HG02973 (cell line): ENCODE measurements at regions not wholly inside any gene's neighbourhood (a gene's known extent, or its start where the extent isn't known, plus 50 kb on each side); places are given as distances from the start of the nearest gene placed in this dataset.

Experiments
- ATAC-seq: cut with Tn5 transposase; IDR thresholded peaks from one replicate; pipeline ENCODE4 v1.9.1; 2021; ENCODE audit warnings: moderate library complexity; ENCODE audit not compliant: unreplicated experiment

DNA sequence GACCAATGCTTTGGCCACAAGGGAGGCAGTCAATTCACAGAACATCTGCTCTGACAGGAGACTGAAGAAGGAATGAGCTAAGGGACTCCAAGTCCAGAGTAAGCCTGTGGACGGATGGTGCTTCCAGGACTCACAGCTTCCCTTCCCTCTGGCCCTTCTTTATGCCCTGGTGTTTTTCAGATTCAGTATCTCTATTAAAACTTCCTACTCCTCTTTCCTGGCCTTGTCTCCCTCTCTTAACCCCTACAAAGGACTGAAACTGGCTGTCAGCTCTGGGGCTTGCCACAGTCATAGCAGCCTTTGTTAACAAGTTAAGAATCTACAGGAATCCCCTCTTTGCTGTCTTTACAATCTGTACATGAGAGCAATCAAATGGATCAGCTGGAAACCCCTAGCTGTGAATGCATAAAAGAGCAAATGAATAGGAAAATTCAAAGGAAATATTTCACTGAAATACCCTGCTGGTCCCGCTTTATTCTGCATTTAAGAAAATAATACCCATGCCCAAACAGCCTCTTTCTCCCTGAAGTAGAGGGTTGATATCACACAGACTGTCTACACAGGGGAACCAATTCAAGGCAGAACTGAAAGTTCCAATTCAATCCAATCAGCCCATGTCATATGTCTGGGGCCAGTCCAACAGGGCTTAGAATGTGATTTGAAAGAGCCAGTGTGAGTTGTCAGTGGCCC, 192.3 kb downstream of the MZT1 start:
- ATAC-seq: no peak

DNA sequence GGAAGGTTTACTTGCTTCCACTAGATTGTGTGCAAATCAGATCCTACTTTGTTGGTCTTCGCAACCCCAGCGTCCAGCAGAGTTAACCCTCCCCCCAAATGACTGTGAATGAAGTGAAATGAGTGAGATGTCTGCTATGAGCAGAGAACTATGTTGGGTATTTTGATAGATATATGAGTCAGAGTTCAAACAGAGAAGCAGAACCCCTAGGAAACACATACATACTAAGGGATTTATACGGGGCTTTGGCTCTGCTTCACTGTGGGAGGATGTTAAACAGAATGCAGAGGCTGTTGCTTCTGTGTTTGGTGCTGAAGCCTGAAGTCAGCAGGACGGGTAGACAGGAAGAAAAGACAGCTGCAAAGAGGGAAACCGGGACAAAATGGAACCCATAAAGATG, 197.0 kb downstream of the MZT1 start:
- no peak for ATAC-seq

DNA sequence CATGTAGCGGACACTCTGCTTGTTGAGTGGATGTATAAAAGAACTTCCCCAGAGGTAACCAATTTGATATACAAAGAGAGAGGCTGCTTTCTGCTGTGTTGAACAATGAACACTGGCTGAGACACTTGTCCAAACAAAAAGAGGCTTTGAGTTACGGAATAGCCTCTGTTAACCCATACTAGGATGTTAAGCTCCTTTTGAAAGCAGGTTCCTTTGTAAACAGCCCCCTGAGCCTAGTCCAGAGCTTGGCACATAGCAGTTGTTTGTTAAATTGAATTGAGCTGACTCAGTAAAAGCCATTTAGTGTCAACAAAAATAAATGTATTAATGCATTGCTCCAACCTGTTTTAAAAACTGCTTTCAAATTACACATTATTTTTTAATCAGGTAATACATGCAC, 200.1 kb downstream of the MZT1 start:
- no peak for ATAC-seq

DNA sequence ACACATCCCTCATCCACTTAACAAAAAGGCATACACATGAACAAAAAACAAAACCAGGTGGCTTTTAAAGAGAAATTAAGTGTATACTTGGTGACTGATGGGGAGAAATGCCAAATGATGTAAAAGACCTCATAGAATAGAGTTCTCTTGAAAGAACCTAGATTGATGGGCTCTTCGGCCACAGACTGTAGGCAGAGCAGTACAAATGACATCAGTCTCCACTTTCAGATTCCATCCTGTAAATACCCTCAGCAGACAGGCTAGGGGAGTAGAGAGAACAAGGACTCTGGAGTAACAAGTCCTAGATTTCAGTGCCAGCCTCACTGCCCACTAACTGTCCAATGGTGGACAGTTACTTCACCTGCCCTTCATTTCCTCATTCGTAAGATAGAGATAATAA, 203.8 kb downstream of the MZT1 start:
- ATAC-seq: no peak

DNA sequence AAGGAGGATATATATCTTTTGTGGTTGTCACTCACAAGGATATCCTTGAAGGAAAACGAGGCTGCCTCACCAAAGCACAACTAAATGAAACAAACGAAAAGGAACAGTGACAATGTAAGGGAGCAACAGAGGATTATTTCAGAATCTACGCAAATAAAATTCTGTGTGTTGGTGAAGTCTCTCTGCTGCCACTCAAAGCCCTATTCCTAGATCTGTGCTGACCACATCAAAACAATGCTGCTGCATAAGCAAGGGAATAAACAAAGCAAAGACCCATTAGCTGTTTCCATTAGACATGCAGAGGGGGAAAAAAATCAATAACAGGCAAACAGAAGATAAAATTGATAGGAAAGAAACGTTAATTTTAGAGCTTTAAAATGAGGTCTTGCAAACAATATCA, 204.4 kb downstream of the MZT1 start:
- ATAC-seq: no peak

DNA sequence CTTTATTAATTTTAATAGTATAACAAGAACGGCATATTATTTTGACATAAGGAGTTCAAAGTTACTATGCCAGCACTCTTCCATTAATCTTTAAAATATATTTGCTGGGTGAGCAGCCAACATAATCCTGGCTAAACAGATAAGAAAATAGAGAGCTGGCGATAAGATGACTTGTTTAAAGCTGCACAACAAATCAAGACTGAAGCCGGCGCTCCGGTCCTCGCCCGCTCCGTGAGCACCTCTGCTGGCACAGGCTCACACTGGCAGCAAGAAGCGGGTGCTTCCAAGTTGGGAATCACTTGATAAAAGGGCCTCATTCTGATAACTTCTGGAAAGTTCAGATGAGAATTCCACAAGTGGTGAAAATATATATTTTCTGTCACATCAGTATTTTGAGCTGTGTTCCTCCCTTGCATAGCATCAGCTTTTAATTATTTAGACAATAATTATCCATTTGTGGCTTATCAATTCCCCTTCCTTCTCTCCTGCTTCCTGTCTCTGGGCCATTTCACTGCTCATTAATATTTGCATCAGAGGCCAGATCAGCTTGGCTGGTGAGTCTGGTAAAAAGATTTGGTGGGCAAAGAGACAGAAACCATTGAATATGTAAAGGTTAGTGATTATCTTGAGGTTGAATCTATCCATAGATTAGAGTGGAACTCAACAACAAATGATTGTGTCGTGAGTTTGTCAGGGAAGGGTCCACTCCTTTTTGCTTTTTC, 205.3 kb downstream of the MZT1 start:
- ATAC-seq: no peak

DNA sequence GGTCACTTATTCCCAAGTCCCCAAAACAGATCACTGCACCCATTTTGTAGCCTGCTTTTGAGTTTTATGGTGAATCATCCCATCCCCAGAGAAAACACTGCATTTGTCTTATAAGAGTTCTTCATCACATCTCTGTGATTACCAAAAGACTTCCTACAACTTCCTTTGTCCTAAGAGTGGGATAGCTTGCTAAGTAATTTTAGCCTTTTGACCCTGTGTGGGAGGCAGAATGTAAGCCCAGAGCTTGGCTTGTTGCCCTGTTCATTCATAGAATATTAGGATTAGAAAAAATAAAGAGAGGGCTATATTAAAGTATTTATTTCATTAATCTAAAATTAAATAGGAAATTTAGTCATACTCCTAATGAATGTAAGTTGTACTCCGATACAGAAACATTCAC, 213.3 kb downstream of the MZT1 start:
- ATAC-seq: no peak

DNA sequence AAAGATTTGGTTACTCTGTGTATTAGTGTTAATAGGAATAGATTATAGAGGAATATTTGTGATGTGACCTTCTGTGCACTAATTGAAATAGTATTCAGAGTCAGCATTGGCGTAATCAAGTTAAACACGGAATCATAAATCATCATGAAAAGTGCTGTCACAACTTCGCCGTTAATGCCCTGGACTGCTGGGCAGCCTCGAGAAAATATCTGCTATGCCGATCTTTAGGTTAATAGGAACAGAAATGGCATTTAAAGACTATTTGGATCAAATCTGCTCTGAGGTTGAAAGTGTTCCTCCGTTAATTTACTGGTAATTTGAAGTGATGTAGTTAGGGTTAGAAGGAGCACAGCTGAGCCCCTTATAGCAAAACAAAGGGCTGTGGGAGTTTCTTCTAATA, 219.0 kb downstream of the MZT1 start:
- ATAC-seq: no peak

DNA sequence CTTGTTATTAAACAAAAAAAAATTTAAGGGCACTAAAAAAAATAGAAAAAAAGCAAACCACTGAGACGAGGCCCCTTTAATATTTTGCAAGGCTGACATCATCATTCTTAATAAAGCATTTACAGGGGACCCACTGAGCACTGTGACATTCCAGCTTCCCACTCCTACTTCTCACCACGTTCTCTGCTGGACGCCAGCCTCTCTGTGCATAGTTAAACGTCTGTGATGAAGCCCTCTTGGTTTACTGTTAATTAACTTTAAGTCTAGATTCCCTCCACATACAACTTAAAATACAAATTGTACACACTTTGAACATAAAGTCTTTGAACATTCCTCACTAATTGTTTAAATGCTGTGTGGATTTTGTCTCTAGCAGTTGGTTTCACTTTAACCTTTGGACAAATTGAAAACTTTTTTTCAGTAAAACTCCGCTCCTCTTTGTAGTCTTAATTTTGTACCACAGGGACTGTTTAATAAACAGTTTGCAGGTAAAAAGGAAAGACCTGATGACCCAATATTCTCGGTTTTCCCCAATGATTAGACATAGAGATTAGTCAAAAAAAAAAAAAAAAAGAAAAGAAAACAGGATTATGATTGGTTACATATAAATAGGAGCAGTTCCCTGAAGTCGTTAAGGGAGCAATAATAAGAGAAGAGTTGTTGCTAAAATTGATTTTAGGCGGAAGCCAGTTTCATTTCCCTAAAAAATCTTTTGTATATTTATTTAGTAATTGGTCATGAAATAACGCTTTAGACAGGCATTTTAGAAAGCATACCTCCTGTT, 219.8 kb downstream of the MZT1 start:
- no peak for ATAC-seq

DNA sequence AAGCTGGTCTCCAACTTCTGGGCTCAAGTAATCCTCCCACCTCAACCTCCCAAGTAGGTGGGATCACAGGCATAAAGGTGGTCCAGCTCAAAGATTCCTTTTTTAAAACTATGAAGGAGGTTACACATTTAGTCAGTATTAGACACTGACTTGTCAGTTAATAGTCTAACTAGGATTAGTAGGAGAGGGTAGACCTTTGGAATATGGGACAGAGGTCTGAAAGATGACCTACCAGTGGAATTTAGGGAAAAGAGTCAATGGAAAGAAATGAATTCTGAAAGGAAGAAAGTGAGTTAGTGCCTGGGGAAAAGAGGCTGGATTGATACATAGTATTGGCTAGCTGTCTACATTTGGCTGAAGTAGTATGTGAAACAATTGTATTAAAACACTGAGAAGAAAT, 220.7 kb downstream of the MZT1 start:
- no peak for ATAC-seq

DNA sequence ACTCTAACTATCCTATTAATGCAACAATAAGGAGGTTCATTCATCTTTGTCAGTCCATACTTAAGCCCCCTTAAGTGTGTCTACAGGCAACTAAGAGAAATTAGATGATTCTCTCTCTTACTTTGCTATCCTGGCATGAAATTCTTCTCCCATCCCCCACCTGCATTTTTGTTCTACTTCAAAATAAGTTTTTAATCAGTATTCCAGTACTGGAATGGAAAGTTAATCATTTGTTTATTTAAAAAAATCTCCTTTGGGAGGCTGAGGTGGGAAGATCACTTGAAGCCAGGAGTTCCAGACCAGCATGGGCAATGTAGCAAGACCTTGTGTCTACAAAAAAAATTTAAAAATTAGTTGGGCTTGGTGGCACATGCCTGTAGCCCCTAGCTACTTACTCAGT, 222.1 kb downstream of the MZT1 start:
- no peak for ATAC-seq

DNA sequence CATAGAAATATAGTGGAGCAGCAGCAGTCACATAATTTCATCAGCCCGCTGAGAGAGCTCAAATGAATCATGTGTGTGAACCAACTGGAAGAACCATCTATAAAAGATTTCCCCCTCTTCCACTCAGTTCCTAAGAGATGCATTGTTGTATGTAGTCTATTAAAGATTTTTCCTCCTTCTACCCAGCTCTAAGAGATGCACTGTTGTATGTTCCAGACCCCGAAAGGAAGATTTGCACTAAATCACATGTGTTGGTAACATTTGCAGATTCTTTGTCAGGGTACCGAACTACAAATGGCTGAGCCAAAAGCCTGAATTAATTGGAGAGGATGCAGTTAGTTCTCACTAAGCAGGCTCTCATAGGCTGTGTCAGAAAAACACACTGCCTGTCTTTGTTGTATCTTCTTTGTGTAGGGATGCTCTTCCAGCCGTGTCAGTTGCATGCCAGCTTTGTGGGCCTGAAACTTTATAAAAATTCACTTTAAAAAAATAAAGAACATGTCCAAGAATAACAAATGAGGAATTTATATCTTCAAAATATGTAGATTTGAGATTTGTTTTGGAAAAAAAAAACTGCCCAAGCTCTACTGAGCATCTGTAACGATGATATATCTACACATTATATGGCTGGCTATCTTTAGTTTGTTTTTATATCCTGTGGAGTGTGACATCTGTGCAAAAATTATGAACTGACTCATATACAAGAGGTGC, 223.1 kb downstream of the MZT1 start:
- ATAC-seq: no peak

DNA sequence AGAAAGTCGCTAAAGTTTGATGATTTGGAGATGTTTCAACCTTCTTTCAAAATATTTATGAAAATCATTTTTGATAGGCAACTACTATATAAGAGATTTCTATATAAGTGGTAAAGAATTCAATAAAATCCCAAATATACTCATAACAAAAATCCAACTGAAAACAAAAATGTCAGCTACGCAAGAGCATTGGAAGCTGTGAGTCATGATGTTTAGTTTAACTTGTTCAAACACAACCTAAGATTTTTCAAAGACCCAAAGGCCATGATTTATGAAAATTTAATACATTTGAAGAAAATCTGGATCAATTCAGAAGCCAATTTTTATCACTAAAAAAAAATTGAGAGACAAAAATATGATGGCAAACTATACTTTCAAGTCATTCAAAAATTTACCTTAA, 226.6 kb downstream of the MZT1 start:
- no peak for ATAC-seq

DNA sequence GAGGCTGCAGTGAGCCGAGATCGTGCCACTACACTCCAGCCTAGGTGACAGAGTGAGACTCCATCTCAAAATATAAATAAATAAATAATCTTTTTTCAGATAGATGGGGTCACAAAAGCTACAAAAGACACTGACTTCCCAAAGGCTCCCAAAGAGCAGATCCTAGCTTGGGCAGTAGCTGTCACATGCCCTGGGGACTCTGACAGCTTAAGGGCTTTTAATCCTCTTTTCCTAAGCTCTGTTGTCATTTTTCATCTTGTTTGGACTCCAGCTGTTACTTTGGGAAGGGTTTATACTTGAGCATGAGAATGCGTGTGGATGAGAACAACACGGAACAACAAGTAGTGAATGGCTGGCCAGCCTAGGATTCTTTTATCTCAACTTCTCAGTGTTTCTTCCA, 231.7 kb downstream of the MZT1 start:
- no peak for ATAC-seq

DNA sequence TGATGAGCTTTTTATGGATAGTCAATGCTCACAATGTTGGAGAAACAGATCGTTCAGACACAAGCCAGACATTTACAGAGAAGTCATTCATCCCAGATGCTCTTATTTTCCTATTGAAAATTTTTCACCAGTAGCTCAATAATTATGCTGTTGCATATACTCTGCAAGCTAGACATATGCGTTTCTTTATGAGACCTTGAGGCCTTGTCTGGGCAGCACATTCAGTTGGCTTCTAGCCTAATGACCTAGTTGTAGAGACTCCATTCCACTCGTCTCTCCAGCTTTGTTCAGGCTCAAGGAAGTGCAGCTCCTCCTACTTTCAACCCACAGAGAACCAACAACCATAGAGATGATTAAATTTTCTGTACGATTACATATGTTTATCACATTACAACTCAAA, 237.7 kb downstream of the MZT1 start:
- ATAC-seq: no peak

DNA sequence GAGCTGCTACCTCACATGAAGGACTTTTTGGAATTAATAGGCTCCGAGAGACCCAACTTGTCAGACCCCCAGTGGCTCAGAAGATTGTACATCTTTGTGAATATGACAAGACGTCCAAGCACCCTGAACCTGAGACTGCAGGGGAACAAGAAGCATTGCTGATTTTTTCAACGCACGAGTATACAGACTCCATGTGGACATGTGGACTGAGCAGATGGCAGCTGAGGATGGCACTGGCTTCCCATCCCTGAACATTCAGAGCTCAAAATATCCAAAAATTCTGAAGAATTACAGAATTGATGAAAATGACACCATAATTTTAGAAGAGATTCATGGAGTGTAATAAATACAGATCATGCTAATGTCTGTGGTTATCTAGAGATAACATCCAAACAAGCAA, 254.1 kb downstream of the MZT1 start:
- ATAC-seq: no peak

DNA sequence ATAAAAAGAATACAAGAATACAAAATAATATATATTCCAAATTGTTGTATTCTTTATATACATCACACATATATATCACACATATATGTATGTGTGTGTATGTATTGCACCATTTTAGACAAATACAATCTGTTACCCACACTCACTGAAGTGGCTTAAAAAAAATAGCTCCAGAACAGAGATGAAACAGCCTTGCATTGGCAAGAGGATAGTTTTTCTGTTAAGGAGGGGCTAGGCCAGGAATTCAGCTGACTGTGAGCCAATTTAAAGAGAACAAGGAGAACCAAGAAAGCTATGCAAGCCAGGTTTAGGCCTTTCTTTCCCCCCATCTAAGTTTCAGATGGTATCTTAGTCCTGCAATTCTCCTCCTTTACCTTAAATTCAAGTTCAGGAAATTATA, 257.5 kb downstream of the MZT1 start:
- ATAC-seq: no peak

DNA sequence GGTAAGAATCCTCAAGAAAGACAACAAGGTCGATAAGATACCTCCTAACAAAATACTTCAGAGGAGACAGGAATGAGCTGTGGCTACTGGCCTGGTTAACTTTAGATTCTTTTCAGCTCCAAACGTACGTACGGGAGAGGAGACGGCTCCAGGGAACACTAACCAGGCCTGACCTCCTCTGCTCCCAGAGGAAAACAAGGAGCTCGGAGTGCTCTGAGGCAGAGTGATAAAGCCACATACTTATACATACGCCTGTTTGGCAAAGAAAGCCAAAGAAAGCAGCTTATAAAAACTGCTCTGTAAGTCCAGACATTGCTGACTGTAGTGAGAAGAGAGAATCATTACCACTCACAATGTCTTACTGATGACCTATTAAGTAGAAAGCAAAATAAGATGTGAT, 263.9 kb downstream of the MZT1 start:
- ATAC-seq: no peak

DNA sequence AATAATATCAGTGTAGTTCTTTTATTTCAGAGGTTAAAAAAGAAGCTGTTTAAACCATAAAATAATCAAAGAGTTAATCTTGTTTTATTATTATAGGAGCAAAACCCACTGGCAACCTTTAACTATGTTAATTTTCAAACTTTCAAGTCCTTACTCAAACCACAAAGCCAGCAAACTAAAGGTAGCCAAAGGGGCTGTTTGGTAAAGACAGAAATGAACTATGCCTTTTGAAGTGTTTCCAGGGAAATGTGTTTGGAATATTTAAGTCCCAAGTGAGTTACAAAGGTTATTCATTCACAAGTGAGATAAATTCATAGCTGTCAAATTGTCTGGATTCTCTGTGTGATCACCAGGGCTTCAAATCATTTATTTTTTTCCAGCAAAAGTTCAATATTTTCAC, 264.7 kb downstream of the MZT1 start:
- no peak for ATAC-seq

DNA sequence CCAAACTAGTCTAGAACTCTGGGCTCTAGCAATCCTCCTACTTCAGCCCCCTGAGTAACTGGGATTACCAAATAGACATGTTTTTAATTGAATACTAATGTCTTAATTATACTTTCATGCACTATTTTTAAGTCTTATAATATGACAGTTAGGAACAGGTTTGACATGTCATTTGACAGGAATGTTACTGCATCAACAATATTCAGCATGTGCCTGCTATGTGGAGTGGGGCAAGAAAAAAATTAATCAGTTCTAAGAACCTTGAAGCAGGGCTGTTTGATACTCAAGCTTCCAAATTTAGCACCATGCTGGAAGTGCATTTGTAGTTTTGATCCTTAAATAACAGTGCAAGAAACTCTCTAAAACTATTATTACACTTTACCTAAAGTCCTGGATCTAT, 265.3 kb downstream of the MZT1 start:
- ATAC-seq: no peak

DNA sequence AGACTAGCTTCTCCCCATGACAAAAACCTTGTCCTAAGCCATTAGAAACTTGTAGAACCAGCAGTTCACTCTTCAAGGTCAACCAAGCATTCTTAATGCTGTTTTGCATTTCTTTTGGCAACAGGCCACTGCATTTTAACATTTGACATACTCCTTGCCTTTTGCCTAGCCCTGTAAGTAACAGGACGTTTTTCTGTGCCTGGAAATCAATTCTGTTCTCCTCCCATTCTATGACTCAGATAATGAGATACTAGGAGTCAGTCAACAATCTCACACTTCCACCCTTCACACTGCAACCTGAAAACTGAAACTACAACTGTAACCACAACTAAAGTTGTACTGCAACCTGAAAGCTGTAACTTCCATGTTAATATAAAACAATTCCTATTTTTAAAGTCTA, 268.7 kb downstream of the MZT1 start:
- ATAC-seq: no peak

DNA sequence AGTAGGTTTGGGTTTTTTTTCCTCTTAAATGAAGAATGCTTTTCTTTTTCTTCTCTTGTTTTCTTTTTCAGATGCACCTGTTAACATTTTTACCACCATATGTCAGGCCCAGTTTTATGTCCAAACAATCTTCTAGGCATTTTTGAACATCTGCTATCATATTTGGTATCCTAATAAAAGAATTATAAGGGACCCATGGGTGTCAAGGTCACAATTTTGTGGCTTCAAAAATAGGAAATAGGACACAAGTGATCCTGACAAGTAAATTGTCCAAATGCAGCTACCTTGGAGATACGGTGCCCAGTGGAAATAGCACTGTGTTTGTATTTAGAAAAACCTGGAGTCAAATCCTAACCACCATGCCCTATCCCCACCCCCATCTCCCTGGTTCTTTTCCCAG, 270.3 kb downstream of the MZT1 start:
- no peak for ATAC-seq
